H9 (cell line): ENCODE measurements at regions not wholly inside any gene's neighbourhood (a gene's known extent, or its start where the extent isn't known, plus 50 kb on each side); places are given as distances from the start of the nearest gene placed in this dataset.
"Not testable (repeated sequence)": the region's sequence is repeated elsewhere in the genome, so short reads cannot be mapped to it uniquely, and the experiment has no call there.

ENCODE experiments used
- DNase-seq: peaks from one replicate; pipeline ENCODE4 v3.0.0-alpha.2; 2017
- H2AFZ ChIP-seq: one replicate; pipeline ENCODE4 v1.6.1; 2013; ENCODE audit warnings: mild to moderate bottlenecking, low read length, control low read depth, moderate library complexity
- H2AK5ac ChIP-seq: 2 replicates; pipeline ENCODE4 v1.6.1; 2013; ENCODE audit warnings: low read length, control low read depth, mixed read lengths; ENCODE audit not compliant: insufficient read length
- H2BK120ac ChIP-seq: one replicate; pipeline ENCODE4 v1.6.1; 2013; ENCODE audit warnings: low read depth, mild to moderate bottlenecking, low read length, control low read depth, inconsistent platforms; ENCODE audit not compliant: poor library complexity, severe bottlenecking
- H2BK12ac ChIP-seq: 2 replicates; pipeline ENCODE4 v1.6.1; 2013; ENCODE audit warnings: low read length, control low read depth, mixed read lengths, low read depth; ENCODE audit not compliant: insufficient read length
- H2BK15ac ChIP-seq: 2 replicates; pipeline ENCODE4 v1.6.1; 2013; ENCODE audit warnings: low read depth, low read length, control low read depth
- H2BK20ac ChIP-seq: one replicate; pipeline ENCODE4 v1.6.1; 2013; ENCODE audit warnings: low read depth, mild to moderate bottlenecking, low read length, control low read depth, inconsistent platforms; ENCODE audit not compliant: poor library complexity, severe bottlenecking
- H2BK5ac ChIP-seq: 2 replicates; pipeline ENCODE4 v1.6.1; 2013; ENCODE audit warnings: low read length, control low read depth, mixed read lengths; ENCODE audit not compliant: insufficient read length
- H3K14ac ChIP-seq: 2 replicates; pipeline ENCODE4 v1.6.1; 2013; ENCODE audit warnings: low read length, control low read depth; ENCODE audit not compliant: insufficient read depth
- H3K18ac ChIP-seq: 2 replicates; pipeline ENCODE4 v1.6.1; 2013; ENCODE audit warnings: low read depth, mild to moderate bottlenecking, mixed read lengths, low read length, control low read depth; ENCODE audit not compliant: insufficient read length
- H3K23ac ChIP-seq: 2 replicates; pipeline ENCODE4 v1.6.1; 2013; ENCODE audit warnings: low read length, control low read depth, mixed read lengths, low read depth; ENCODE audit not compliant: insufficient read length
- H3K23me2 ChIP-seq: 2 replicates; pipeline ENCODE4 v1.6.1; 2013; ENCODE audit warnings: low read depth, mild to moderate bottlenecking, mixed read lengths, low read length, control low read depth; ENCODE audit not compliant: insufficient read length, poor library complexity, severe bottlenecking
- H3K27ac ChIP-seq: 2 replicates; pipeline ENCODE4 v1.5.1; 2013; ENCODE audit warnings: low read length, control low read depth, mixed read lengths, low read depth; ENCODE audit not compliant: insufficient read length
- H3K27me3 ChIP-seq: 2 replicates; pipeline ENCODE4 v1.6.1; 2013; ENCODE audit warnings: low read length, control low read depth, inconsistent platforms; ENCODE audit not compliant: insufficient read depth
- H3K4ac ChIP-seq: 2 replicates; pipeline ENCODE4 v1.6.1; 2013; ENCODE audit warnings: low read depth, mild to moderate bottlenecking, control low read depth, inconsistent platforms, low read length, moderate library complexity
- H3K4me1 ChIP-seq: 2 replicates; pipeline ENCODE4 v1.6.1; 2013; ENCODE audit warnings: low read length, control low read depth, inconsistent platforms; ENCODE audit not compliant: insufficient read depth
- H3K4me2 ChIP-seq: 2 replicates; pipeline ENCODE4 v1.6.1; 2013; ENCODE audit warnings: low read length, control low read depth, mixed read lengths; ENCODE audit not compliant: insufficient read length, insufficient read depth
- H3K56ac ChIP-seq: 2 replicates; pipeline ENCODE4 v1.6.1; 2013; ENCODE audit warnings: low read depth, mild to moderate bottlenecking, mixed read lengths, low read length, control low read depth; ENCODE audit not compliant: insufficient read length
- H3K79me1 ChIP-seq: 2 replicates; pipeline ENCODE4 v1.6.1; 2013; ENCODE audit warnings: low read depth, mild to moderate bottlenecking, moderate library complexity, low read length, control low read depth, inconsistent platforms; ENCODE audit not compliant: insufficient read depth, poor library complexity, severe bottlenecking
- H3K79me2 ChIP-seq: 2 replicates; pipeline ENCODE4 v1.6.1; 2013; ENCODE audit warnings: low read length, control low read depth, inconsistent platforms; ENCODE audit not compliant: insufficient read depth
- H3K9ac ChIP-seq: 2 replicates; pipeline ENCODE4 v1.6.1; 2013; ENCODE audit warnings: low read length, control low read depth, mixed read lengths; ENCODE audit not compliant: insufficient read length; ENCODE audit errors: extremely low read depth
- H3K9me3 ChIP-seq: one replicate; pipeline ENCODE4 v1.6.1; 2013; ENCODE audit warnings: low read depth, low read length, inconsistent platforms; ENCODE audit not compliant: control insufficient read depth
- H3T11ph ChIP-seq: one replicate; pipeline ENCODE4 v1.6.1; 2013; ENCODE audit warnings: mild to moderate bottlenecking, low read length, control low read depth, inconsistent platforms
- H4K20me1 ChIP-seq: one replicate; pipeline ENCODE4 v1.6.1; 2013; ENCODE audit not compliant: control insufficient read depth, insufficient read length, insufficient read depth
- H4K5ac ChIP-seq: 2 replicates; pipeline ENCODE4 v1.6.1; 2013; ENCODE audit warnings: low read depth, mild to moderate bottlenecking, mixed read lengths, low read length, control low read depth; ENCODE audit not compliant: insufficient read length
- H4K8ac ChIP-seq: replicated peaks from 2 replicates; pipeline ENCODE4 v1.6.1; 2013; ENCODE audit warnings: low read length, control low read depth, mixed read lengths, low read depth; ENCODE audit not compliant: insufficient read length
- H4K91ac ChIP-seq: 2 replicates; pipeline ENCODE4 v1.6.1; 2013; ENCODE audit warnings: low read depth, mild to moderate bottlenecking, moderate library complexity, mixed read lengths, low read length, control low read depth; ENCODE audit not compliant: insufficient read length
- H3K27ac Mint-ChIP-seq, 3 experiments: 2 replicates in 2 of 3; 3 replicates in 1 of 3; pipeline ENCODE4 v1.8.0; 2020 to 2021; ENCODE audit warnings: mixed read lengths in 3 of 3, mild to moderate bottlenecking in 1 of 3, moderate library complexity in 1 of 3
- H3K27me3 Mint-ChIP-seq: 2 replicates; pipeline ENCODE4 v1.8.0; 2021; ENCODE audit warnings: low read depth, mild to moderate bottlenecking, moderate library complexity, mixed read lengths
- H3K36me3 Mint-ChIP-seq, 3 experiments: 2 replicates in 2 of 3; 3 replicates in 1 of 3; pipeline ENCODE4 v1.8.0; 2020 to 2021; ENCODE audit warnings: low read depth in 3 of 3, mixed read lengths in 3 of 3; ENCODE audit not compliant: insufficient read depth in 1 of 3
- H3K4me1 Mint-ChIP-seq, 2 experiments: 2 replicates each; pipeline ENCODE4 v1.8.0; 2020; ENCODE audit warnings: mixed read lengths in 2 of 2
- H3K4me3 Mint-ChIP-seq, 2 experiments: 2 replicates in 1 of 2; 3 replicates in 1 of 2; pipeline ENCODE4 v1.8.0; 2020 to 2021; ENCODE audit warnings: mild to moderate bottlenecking in 2 of 2, mixed read lengths in 2 of 2, moderate library complexity in 1 of 2
- H3K9me3 Mint-ChIP-seq, 2 experiments: 2 replicates in 1 of 2; 3 replicates in 1 of 2; pipeline ENCODE4 v1.8.0; 2020; ENCODE audit warnings: mild to moderate bottlenecking in 2 of 2, mixed read lengths in 2 of 2, moderate library complexity in 1 of 2
- WGBS: extraction: QIAGEN DNeasy Blood & Tissue Kit; methylation state at CpG from one replicate; pipeline ENCODE4 v1.1.7; 2013; ENCODE audit warnings: missing lambda C conversion rate, low lambda C conversion rate, mixed read lengths; ENCODE audit not compliant: insufficient read length; ENCODE audit errors: extremely low coverage; 5-methylcytosine and 5-hydroxymethylcytosine counted together

- H4K8ac ChIP-seq, H3K9me3 Mint-ChIP-seq: not testable (repeated sequence)
Observed at GRCh38 chr21:6141138-6141474, 4380.3 kb upstream of the TPTE start.

GRCh38 chr21:6153154-6153553, 4368.2 kb upstream of the TPTE start:
- H4K20me1 ChIP-seq, H3K4me1 ChIP-seq, DNase-seq, H2BK120ac ChIP-seq, H3K27me3 ChIP-seq, H3K4ac ChIP-seq, H2BK12ac ChIP-seq, H2BK5ac ChIP-seq, H3K79me2 ChIP-seq, H3K4me3 Mint-ChIP-seq, H3K9me3 Mint-ChIP-seq, H3T11ph ChIP-seq, H3K18ac ChIP-seq, H2BK20ac ChIP-seq, H3K4me2 ChIP-seq, H2AFZ ChIP-seq, H3K27me3 Mint-ChIP-seq, H3K79me1 ChIP-seq, H3K56ac ChIP-seq, H4K5ac ChIP-seq, H2BK15ac ChIP-seq, H3K14ac ChIP-seq, H3K4me1 Mint-ChIP-seq, H3K36me3 Mint-ChIP-seq, H3K9me3 ChIP-seq, H4K8ac ChIP-seq, H3K23ac ChIP-seq, H4K91ac ChIP-seq, H3K23me2 ChIP-seq, H3K27ac ChIP-seq, H3K27ac Mint-ChIP-seq, H2AK5ac ChIP-seq, H3K9ac ChIP-seq: not testable (repeated sequence)
- no CpG with 5 or more reads among the region's 4 CpGs for WGBS

More at GRCh38 chr21:6141138-6141474, 4380.3 kb upstream of the TPTE start:
- H3K27me3 Mint-ChIP-seq, H3K4me1 ChIP-seq, H2BK120ac ChIP-seq, H3K18ac ChIP-seq, H3K27me3 ChIP-seq, H3K9ac ChIP-seq, H3K9me3 ChIP-seq, H2BK12ac ChIP-seq, DNase-seq, H4K5ac ChIP-seq, H2BK15ac ChIP-seq, H4K20me1 ChIP-seq, H2AK5ac ChIP-seq, H3K4ac ChIP-seq, H3K27ac Mint-ChIP-seq, H3K56ac ChIP-seq, H3K4me2 ChIP-seq, H3K4me3 Mint-ChIP-seq, H3K23ac ChIP-seq, H4K91ac ChIP-seq, H2AFZ ChIP-seq, H2BK5ac ChIP-seq, H3K36me3 Mint-ChIP-seq, H3K27ac ChIP-seq, H3K23me2 ChIP-seq, H2BK20ac ChIP-seq, H3T11ph ChIP-seq, H3K79me2 ChIP-seq, H3K14ac ChIP-seq, H3K79me1 ChIP-seq, H3K4me1 Mint-ChIP-seq: not testable (repeated sequence)
- no CpG with 5 or more reads among the region's 14 CpGs for WGBS
